NCI-H2227 treated with DMSO at 0.1 percent for 48 hours (cell line): ENCODE measurements at regions not wholly inside any gene's neighbourhood (a gene's known extent, or its start where the extent isn't known, plus 50 kb on each side); places are given as distances from the start of the nearest gene placed in this dataset.
A peak's percentile ranks its signal among the peaks of the same experiment; 100 is the strongest.

Source experiments
- DNase-seq: peaks from one replicate; lab custom pipeline; 2025; lab: John Stamatoyannopoulos, UW

- DNase-seq = no peak
These were observed 197.2 kb downstream of the RWDD3 start for GRCh38 chr1:95431235-95431634.

GRCh38 chr1:95435611-95436010 is 201.6 kb downstream of the RWDD3 start:
- DNase-seq = no peak

GRCh38 chr1:95437011-95437410 is 203.0 kb downstream of the RWDD3 start:
- no peak for DNase-seq

GRCh38 chr1:95437781-95438180 is 203.8 kb downstream of the RWDD3 start:
- DNase-seq = no peak

GRCh38 chr1:95438218-95438948 is 204.4 kb downstream of the RWDD3 start:
- DNase-seq = peak; percentile 61

- DNase-seq = no peak
These were observed 206.5 kb downstream of the RWDD3 start for GRCh38 chr1:95440511-95440910.

GRCh38 chr1:95449516-95449915 is 215.5 kb downstream of the RWDD3 start:
- no peak for DNase-seq

GRCh38 chr1:95451054-95451453 is 217.0 kb downstream of the RWDD3 start:
- DNase-seq = no peak

GRCh38 chr1:95451904-95452303 is 217.9 kb downstream of the RWDD3 start:
- peak; percentile 50 for DNase-seq

- DNase-seq = no peak
These were observed 219.0 kb downstream of the RWDD3 start for GRCh38 chr1:95453053-95453452.

GRCh38 chr1:95467036-95467435 is 233.0 kb downstream of the RWDD3 start:
- no peak for DNase-seq

- no peak for DNase-seq
These were observed 241.9 kb downstream of the RWDD3 start for GRCh38 chr1:95475686-95476457.

GRCh38 chr1:95496307-95496706 is 262.3 kb downstream of the RWDD3 start:
- DNase-seq = no peak

GRCh38 chr1:95496773-95497172 is 262.8 kb downstream of the RWDD3 start:
- DNase-seq = no peak

GRCh38 chr1:95497566-95497965 is 263.6 kb downstream of the RWDD3 start:
- no peak for DNase-seq

- no peak for DNase-seq
These were observed 269.4 kb downstream of the RWDD3 start for GRCh38 chr1:95503278-95504030.

GRCh38 chr1:95504321-95504720 is 270.3 kb downstream of the RWDD3 start:
- DNase-seq = no peak

GRCh38 chr1:95506736-95507414 is 272.9 kb downstream of the RWDD3 start:
- peak; percentile 13 for DNase-seq

- no peak for DNase-seq
These were observed 276.0 kb downstream of the RWDD3 start for GRCh38 chr1:95509989-95510388.

GRCh38 chr1:95512925-95513324 is 278.9 kb downstream of the RWDD3 start:
- DNase-seq = no peak

GRCh38 chr1:95517506-95517905 is 283.5 kb downstream of the RWDD3 start:
- no peak for DNase-seq

GRCh38 chr1:95518310-95518709 is 284.3 kb downstream of the RWDD3 start:
- no peak for DNase-seq
